ENCODE measurements at regions not wholly inside any gene's neighbourhood (a gene's known extent, or its start where the extent isn't known, plus 50 kb on each side); places are given as distances from the start of the nearest gene placed in this dataset.
A peak's percentile ranks its signal among the peaks of the same experiment; 100 is the strongest.

- Histone ChIP-seq H3K27me3 (no peaks in the 10 kb centered on the region), H3K4me3 (no peak overlapping the region), H3K4me1 (peaks cover 4% of the 10 kb centered on the region), H3K27ac (no peak overlapping the region), H3K36me3 (no peaks in the 10 kb centered on the region), H3K9me3 (no peaks in the 10 kb centered on the region)
- TF ChIP-seq CTCF (IDR thresholded peaks at IDR 0.05) (no peak), POLR2A (IDR thresholded peaks at IDR 0.05) (no peak), POLR2AphosphoS5 (IDR thresholded peaks at IDR 0.05; ENCODE audit: insufficient read depth in 1 of 2, low read depth in 1 of 2) (no peak)
- peak in 1 of 2 donors; percentile 72 for DNase-seq (ENCODE audit: extremely low spot score in 2 of 2)
- intact Hi-C loops (cut with DNase I) = no loop called here
Measured at GRCh38 chr10:128213156-128213555, 86.9 kb upstream of the MKI67 start.

GRCh38 chr10:128215733-128216132 lies 89.5 kb upstream of the MKI67 start:
- Histone ChIP-seq H3K9me3 (no peaks in the 10 kb centered on the region), H3K36me3 (no peaks in the 10 kb centered on the region), H3K4me1 (peaks cover 4% of the 10 kb centered on the region), H3K4me3 (no peak overlapping the region), H3K27me3 (no peaks in the 10 kb centered on the region), H3K27ac (no peak overlapping the region)
- peak in 1 of 2 donors; percentile 79 for DNase-seq (ENCODE audit: extremely low spot score in 2 of 2)
- TF ChIP-seq POLR2AphosphoS5 (IDR thresholded peaks at IDR 0.05; ENCODE audit: insufficient read depth in 1 of 2, low read depth in 1 of 2) = no peak
- TF ChIP-seq POLR2A (IDR thresholded peaks at IDR 0.05) = no peak
- no peak for TF ChIP-seq CTCF (IDR thresholded peaks at IDR 0.05)
- intact Hi-C loops (cut with DNase I) = no loop called here

- intact Hi-C loops (cut with DNase I) = no loop called here
Measured at GRCh38 chr10:128217136-128217535, 90.9 kb upstream of the MKI67 start.

GRCh38 chr10:128218161-128218560 lies 91.9 kb upstream of the MKI67 start:
- intact Hi-C loops (cut with DNase I) = no loop called here
- no peaks in the 10 kb centered on the region for H3K27me3 ChIP-seq
- no peaks in the 10 kb centered on the region for H3K9me3 ChIP-seq
- no peak overlapping the region for H3K27ac ChIP-seq
- no peak overlapping the region for H3K4me3 ChIP-seq
- no peaks in the 10 kb centered on the region for H3K36me3 ChIP-seq
- H3K4me1 ChIP-seq = no peaks in the 10 kb centered on the region
- peak; percentile 52 to 70 for DNase-seq (ENCODE audit: extremely low spot score in 2 of 2)
- no peak for TF ChIP-seq POLR2A (IDR thresholded peaks at IDR 0.05)
- no peak for TF ChIP-seq POLR2AphosphoS5 (IDR thresholded peaks at IDR 0.05; ENCODE audit: insufficient read depth in 1 of 2, low read depth in 1 of 2)
- no peak for TF ChIP-seq CTCF (IDR thresholded peaks at IDR 0.05)

More at GRCh38 chr10:128217136-128217535, 90.9 kb upstream of the MKI67 start:
- no peak overlapping the region for H3K4me3 ChIP-seq
- peaks cover 2% of the 10 kb centered on the region for H3K4me1 ChIP-seq
- peak; percentile 18 to 19 for DNase-seq (ENCODE audit: extremely low spot score in 2 of 2)
- no peak for TF ChIP-seq POLR2A (IDR thresholded peaks at IDR 0.05)
- H3K27ac ChIP-seq = no peak overlapping the region
- H3K9me3 ChIP-seq = no peaks in the 10 kb centered on the region
- no peaks in the 10 kb centered on the region for H3K27me3 ChIP-seq
- no peaks in the 10 kb centered on the region for H3K36me3 ChIP-seq

GRCh38 chr10:128219295-128219694 lies 93.1 kb upstream of the MKI67 start:
- TF ChIP-seq CTCF (IDR thresholded peaks at IDR 0.05) (no peak), POLR2A (IDR thresholded peaks at IDR 0.05) (no peak)
- Histone ChIP-seq H3K27ac (no peak overlapping the region), H3K36me3 (no peaks in the 10 kb centered on the region), H3K9me3 (no peaks in the 10 kb centered on the region), H3K4me1 (no peaks in the 10 kb centered on the region), H3K4me3 (no peak overlapping the region), H3K27me3 (no peaks in the 10 kb centered on the region)
- peak; percentile 61 to 62 for DNase-seq (ENCODE audit: extremely low spot score in 2 of 2)
- intact Hi-C loops (cut with DNase I) = no loop called here

GRCh38 chr10:128220021-128220420 lies 93.8 kb upstream of the MKI67 start:
- TF ChIP-seq POLR2AphosphoS5 (IDR thresholded peaks at IDR 0.05; ENCODE audit: insufficient read depth in 1 of 2, low read depth in 1 of 2) = no peak
- Histone ChIP-seq H3K36me3 (no peaks in the 10 kb centered on the region), H3K4me3 (no peak overlapping the region), H3K27ac (no peak overlapping the region), H3K4me1 (no peaks in the 10 kb centered on the region), H3K9me3 (no peaks in the 10 kb centered on the region), H3K27me3 (no peaks in the 10 kb centered on the region)
- intact Hi-C loops (cut with DNase I) = no loop called here
- peak in 1 of 2 donors; percentile 6 for DNase-seq (ENCODE audit: extremely low spot score in 2 of 2)
